ENCODE measurements at regions not wholly inside any gene's neighbourhood (a gene's known extent, or its start where the extent isn't known, plus 50 kb on each side); places are given as distances from the start of the nearest gene placed in this dataset.

GRCh38 chr2:183935005-183935404, 663.3 kb upstream of the ZNF804A start:
- Histone ChIP-seq H3K9me3 (ENCODE audit: low read depth, low read length) (peaks cover 3% of the 10 kb centered on the region), H3K36me3 (ENCODE audit: insufficient read depth, low read length) (no peaks in the 10 kb centered on the region), H3K4me1 (ENCODE audit: insufficient read depth, low read length) (no peaks in the 10 kb centered on the region), H3K27me3 (ENCODE audit: insufficient read depth, low read length) (no peaks in the 10 kb centered on the region), H4K20me1 (ENCODE audit: insufficient read depth, low read length) (no peaks in the 10 kb centered on the region), H2AFZ (ENCODE audit: low read length) (no peak overlapping the region), H3K4me2 (ENCODE audit: insufficient read depth, low read length) (no peak overlapping the region), H3K27ac (ENCODE audit: low read depth, low read length) (no peak overlapping the region), H3K4me3 (ENCODE audit: insufficient read depth, low read length) (no peak overlapping the region), H3K79me2 (ENCODE audit: insufficient read depth, low read length) (no peaks in the 10 kb centered on the region)
- DNase-seq (ENCODE audit: insufficient read length, low spot score, missing footprints): no peak
- TF ChIP-seq, protein P1, sequence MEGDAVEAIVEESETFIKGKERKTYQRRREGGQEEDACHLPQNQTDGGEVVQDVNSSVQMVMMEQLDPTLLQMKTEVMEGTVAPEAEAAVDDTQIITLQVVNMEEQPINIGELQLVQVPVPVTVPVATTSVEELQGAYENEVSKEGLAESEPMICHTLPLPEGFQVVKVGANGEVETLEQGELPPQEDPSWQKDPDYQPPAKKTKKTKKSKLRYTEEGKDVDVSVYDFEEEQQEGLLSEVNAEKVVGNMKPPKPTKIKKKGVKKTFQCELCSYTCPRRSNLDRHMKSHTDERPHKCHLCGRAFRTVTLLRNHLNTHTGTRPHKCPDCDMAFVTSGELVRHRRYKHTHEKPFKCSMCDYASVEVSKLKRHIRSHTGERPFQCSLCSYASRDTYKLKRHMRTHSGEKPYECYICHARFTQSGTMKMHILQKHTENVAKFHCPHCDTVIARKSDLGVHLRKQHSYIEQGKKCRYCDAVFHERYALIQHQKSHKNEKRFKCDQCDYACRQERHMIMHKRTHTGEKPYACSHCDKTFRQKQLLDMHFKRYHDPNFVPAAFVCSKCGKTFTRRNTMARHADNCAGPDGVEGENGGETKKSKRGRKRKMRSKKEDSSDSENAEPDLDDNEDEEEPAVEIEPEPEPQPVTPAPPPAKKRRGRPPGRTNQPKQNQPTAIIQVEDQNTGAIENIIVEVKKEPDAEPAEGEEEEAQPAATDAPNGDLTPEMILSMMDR (IDR thresholded peaks at IDR 0.05; ENCODE audit: extremely low read depth, low read depth, low read length): no peak

GRCh38 chr2:183937220-183937619, 661.1 kb upstream of the ZNF804A start:
- Histone ChIP-seq H2AFZ (ENCODE audit: low read length) (no peak overlapping the region), H3K9me3 (ENCODE audit: low read depth, low read length) (peaks cover 3% of the 10 kb centered on the region), H3K4me1 (ENCODE audit: insufficient read depth, low read length) (no peaks in the 10 kb centered on the region), H4K20me1 (ENCODE audit: insufficient read depth, low read length) (no peaks in the 10 kb centered on the region), H3K4me2 (ENCODE audit: insufficient read depth, low read length) (no peak overlapping the region), H3K27ac (ENCODE audit: low read depth, low read length) (no peak overlapping the region), H3K4me3 (ENCODE audit: insufficient read depth, low read length) (no peak overlapping the region), H3K36me3 (ENCODE audit: insufficient read depth, low read length) (no peaks in the 10 kb centered on the region), H3K79me2 (ENCODE audit: insufficient read depth, low read length) (no peaks in the 10 kb centered on the region), H3K27me3 (ENCODE audit: insufficient read depth, low read length) (no peaks in the 10 kb centered on the region)
- TF ChIP-seq, protein P1 (IDR thresholded peaks at IDR 0.05; ENCODE audit: extremely low read depth, low read depth, low read length): no peak
- no peak for DNase-seq (ENCODE audit: insufficient read length, low spot score, missing footprints)

- H3K9me3 ChIP-seq (ENCODE audit: low read depth, low read length): no peaks in the 10 kb centered on the region
- no peak overlapping the region for H3K4me2 ChIP-seq (ENCODE audit: insufficient read depth, low read length)
- TF ChIP-seq, protein P1 (IDR thresholded peaks at IDR 0.05; ENCODE audit: extremely low read depth, low read depth, low read length): no peak
- no peaks in the 10 kb centered on the region for H3K79me2 ChIP-seq (ENCODE audit: insufficient read depth, low read length)
- no peak overlapping the region for H3K27ac ChIP-seq (ENCODE audit: low read depth, low read length)
- no peaks in the 10 kb centered on the region for H4K20me1 ChIP-seq (ENCODE audit: insufficient read depth, low read length)
- no peak overlapping the region for H2AFZ ChIP-seq (ENCODE audit: low read length)
- H3K4me3 ChIP-seq (ENCODE audit: insufficient read depth, low read length): no peak overlapping the region
- H3K27me3 ChIP-seq (ENCODE audit: insufficient read depth, low read length): no peaks in the 10 kb centered on the region
- no peaks in the 10 kb centered on the region for H3K36me3 ChIP-seq (ENCODE audit: insufficient read depth, low read length)
- DNase-seq (ENCODE audit: insufficient read length, low spot score, missing footprints): no peak
- H3K4me1 ChIP-seq (ENCODE audit: insufficient read depth, low read length): no peaks in the 10 kb centered on the region
These were observed 652.1 kb upstream of the ZNF804A start for GRCh38 chr2:183946193-183946592.

- no peaks in the 10 kb centered on the region for H4K20me1 ChIP-seq (ENCODE audit: insufficient read depth, low read length)
- H3K36me3 ChIP-seq (ENCODE audit: insufficient read depth, low read length): no peaks in the 10 kb centered on the region
- no peak overlapping the region for H2AFZ ChIP-seq (ENCODE audit: low read length)
- no peaks in the 10 kb centered on the region for H3K9me3 ChIP-seq (ENCODE audit: low read depth, low read length)
- no peaks in the 10 kb centered on the region for H3K4me1 ChIP-seq (ENCODE audit: insufficient read depth, low read length)
- no peak overlapping the region for H3K4me2 ChIP-seq (ENCODE audit: insufficient read depth, low read length)
- no peak overlapping the region for H3K27ac ChIP-seq (ENCODE audit: low read depth, low read length)
- no peak for DNase-seq (ENCODE audit: insufficient read length, low spot score, missing footprints)
- no peaks in the 10 kb centered on the region for H3K79me2 ChIP-seq (ENCODE audit: insufficient read depth, low read length)
- no peak overlapping the region for H3K4me3 ChIP-seq (ENCODE audit: insufficient read depth, low read length)
- TF ChIP-seq, protein P1 (IDR thresholded peaks at IDR 0.05; ENCODE audit: extremely low read depth, low read depth, low read length): no peak
- no peaks in the 10 kb centered on the region for H3K27me3 ChIP-seq (ENCODE audit: insufficient read depth, low read length)
These were observed 649.5 kb upstream of the ZNF804A start for GRCh38 chr2:183948861-183949260.

All from osteoblast (primary cell).